ENCODE measurements at regions not wholly inside any gene's neighbourhood (a gene's known extent, or its start where the extent isn't known, plus 50 kb on each side); places are given as distances from the start of the nearest gene placed in this dataset.
"Not testable (repeated sequence)": the region's sequence is repeated elsewhere in the genome, so short reads cannot be mapped to it uniquely, and the experiment has no call there.

DNA sequence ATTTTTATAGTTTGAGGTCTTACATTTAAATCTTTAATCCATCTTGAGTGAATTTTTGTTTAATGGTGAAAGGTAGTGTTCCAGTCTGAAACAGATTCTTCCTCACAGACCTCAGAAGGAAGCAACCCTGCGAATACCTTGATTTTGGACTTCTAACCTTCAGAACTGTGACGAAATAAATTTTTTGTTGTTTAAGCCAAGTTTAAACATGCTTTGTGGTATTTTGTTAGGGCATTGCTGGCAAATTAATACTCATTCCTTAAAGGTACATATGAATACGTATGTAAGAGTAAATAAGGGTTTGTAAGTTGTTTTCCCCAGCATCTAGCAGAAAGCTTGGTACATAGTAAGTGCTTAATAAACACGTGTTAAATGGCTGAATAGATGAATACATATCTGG, 100.3 kb downstream of the SEC16B start:
- DNase-seq: no peak
- no peak overlapping the region for H2AFZ ChIP-seq (ENCODE audit: low read length)
- POLR2A ChIA-PET (ENCODE audit: unreplicated experiment): no interaction called here
- H3K4me3 ChIP-seq (ENCODE audit: low read length): no peak overlapping the region
- no peaks in the 10 kb centered on the region for H4K20me1 ChIP-seq (ENCODE audit: low read length)
- intact Hi-C loops (cut with micrococcal nuclease): no loop called here
- H3K27ac ChIP-seq (ENCODE audit: low read length): no peak overlapping the region
- H3F3A ChIP-seq (ENCODE audit: low read length, unreplicated experiment): no peaks in the 10 kb centered on the region
- peaks cover 14% of the 10 kb centered on the region; the same call in 1 of the 2 replicates for H3K27me3 ChIP-seq (ENCODE audit: low read length)
- no peaks in the 10 kb centered on the region for H3K9me2 ChIP-seq (replicated peaks; ENCODE audit: low read length)
- H3K9me3 ChIP-seq (ENCODE audit: low read length): no peaks in the 10 kb centered on the region
- no TSS peak for BruUV-seq (replicated peaks)
- H3K4me1 ChIP-seq (ENCODE audit: insufficient read depth, low read length): no peaks in the 10 kb centered on the region
- CTCF ChIA-PET: no interaction called here
- H3K36me3 ChIP-seq (ENCODE audit: low read depth, low read length): no peaks in the 10 kb centered on the region
- H3K9ac ChIP-seq (ENCODE audit: low read length): no peak overlapping the region
- H3K79me2 ChIP-seq (ENCODE audit: low read length): no peaks in the 10 kb centered on the region
- TF ChIP-seq EZH2 (IDR thresholded peaks at IDR 0.05; ENCODE audit: low read length, unreplicated experiment) (no peak), EZH2phosphoT487 (IDR thresholded peaks at IDR 0.05; ENCODE audit: borderline replicate concordance, low read length) (no peak)
- TF ChIP-seq, protein P1, sequence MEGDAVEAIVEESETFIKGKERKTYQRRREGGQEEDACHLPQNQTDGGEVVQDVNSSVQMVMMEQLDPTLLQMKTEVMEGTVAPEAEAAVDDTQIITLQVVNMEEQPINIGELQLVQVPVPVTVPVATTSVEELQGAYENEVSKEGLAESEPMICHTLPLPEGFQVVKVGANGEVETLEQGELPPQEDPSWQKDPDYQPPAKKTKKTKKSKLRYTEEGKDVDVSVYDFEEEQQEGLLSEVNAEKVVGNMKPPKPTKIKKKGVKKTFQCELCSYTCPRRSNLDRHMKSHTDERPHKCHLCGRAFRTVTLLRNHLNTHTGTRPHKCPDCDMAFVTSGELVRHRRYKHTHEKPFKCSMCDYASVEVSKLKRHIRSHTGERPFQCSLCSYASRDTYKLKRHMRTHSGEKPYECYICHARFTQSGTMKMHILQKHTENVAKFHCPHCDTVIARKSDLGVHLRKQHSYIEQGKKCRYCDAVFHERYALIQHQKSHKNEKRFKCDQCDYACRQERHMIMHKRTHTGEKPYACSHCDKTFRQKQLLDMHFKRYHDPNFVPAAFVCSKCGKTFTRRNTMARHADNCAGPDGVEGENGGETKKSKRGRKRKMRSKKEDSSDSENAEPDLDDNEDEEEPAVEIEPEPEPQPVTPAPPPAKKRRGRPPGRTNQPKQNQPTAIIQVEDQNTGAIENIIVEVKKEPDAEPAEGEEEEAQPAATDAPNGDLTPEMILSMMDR (conservative IDR thresholded peaks at IDR 0.05; ENCODE audit: low read depth, low read length): no peak
- no peak overlapping the region for H3K4me2 ChIP-seq (ENCODE audit: low read length)
- no peak for ATAC-seq

DNA sequence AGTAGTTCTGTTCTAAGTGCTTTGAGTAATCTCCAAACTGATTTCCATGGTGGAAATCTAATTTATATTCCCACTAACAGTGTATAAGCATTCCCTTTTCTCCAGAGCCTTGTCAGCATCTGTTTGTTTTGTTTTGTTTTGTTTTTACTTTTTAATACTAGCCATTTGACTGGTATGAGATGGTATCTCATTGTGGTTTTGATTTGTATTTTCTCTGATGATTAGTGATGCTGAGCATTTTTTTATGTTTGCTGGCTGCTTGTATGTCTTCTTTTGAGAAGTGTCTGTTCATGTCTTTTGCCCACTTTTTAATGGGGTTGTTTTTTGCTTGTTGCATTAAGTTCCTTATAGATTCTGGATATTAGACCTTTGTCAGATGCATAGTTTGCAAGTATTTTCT, 100.8 kb downstream of the SEC16B start:
- intact Hi-C loops (cut with micrococcal nuclease); POLR2A ChIA-PET (ENCODE audit: unreplicated experiment); H3K9ac ChIP-seq (ENCODE audit: low read length); H3F3A ChIP-seq (ENCODE audit: low read length, unreplicated experiment); H3K4me2 ChIP-seq (ENCODE audit: low read length); H3K36me3 ChIP-seq (ENCODE audit: low read depth, low read length); H2AFZ ChIP-seq (ENCODE audit: low read length); ATAC-seq; H4K20me1 ChIP-seq (ENCODE audit: low read length); H3K4me1 ChIP-seq (ENCODE audit: insufficient read depth, low read length); H3K27ac ChIP-seq (ENCODE audit: low read length); H3K4me3 ChIP-seq (ENCODE audit: low read length); H3K9me2 ChIP-seq (replicated peaks; ENCODE audit: low read length); BruUV-seq (replicated peaks); CTCF ChIA-PET; H3K9me3 ChIP-seq (ENCODE audit: low read length); DNase-seq; H3K79me2 ChIP-seq (ENCODE audit: low read length): not testable (repeated sequence)
- peaks cover 14% of the 10 kb centered on the region; the same call in 1 of the 2 replicates for H3K27me3 ChIP-seq (ENCODE audit: low read length)

DNA sequence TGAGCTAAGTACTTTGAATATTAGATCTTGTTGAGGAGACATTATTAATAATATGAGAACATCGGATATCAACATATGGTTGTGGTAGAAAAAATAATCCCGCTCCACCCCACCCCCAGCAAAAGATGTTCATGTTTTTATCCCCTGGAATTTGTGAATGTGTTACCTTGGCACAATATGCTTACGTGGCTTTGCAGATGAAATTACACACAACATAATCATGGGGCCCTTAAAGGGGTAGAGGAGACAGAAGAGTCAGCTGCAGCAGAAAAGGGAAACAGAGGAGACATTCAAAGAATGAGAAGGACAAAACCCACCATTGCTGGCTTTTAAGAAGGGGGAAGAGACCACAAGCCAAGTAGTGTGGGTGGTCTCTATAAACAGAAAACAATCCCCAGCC, 104.1 kb downstream of the SEC16B start:
- Histone ChIP-seq H4K20me1 (ENCODE audit: low read length) (no peaks in the 10 kb centered on the region), H3K79me2 (ENCODE audit: low read length) (no peaks in the 10 kb centered on the region), H3K9me2 (replicated peaks; ENCODE audit: low read length) (no peaks in the 10 kb centered on the region), H3K4me2 (ENCODE audit: low read length) (no peak overlapping the region), H3K9ac (ENCODE audit: low read length) (no peak overlapping the region), H3F3A (ENCODE audit: low read length, unreplicated experiment) (no peaks in the 10 kb centered on the region), H3K4me1 (ENCODE audit: insufficient read depth, low read length) (no peaks in the 10 kb centered on the region), H3K27ac (ENCODE audit: low read length) (no peak overlapping the region), H3K27me3 (ENCODE audit: low read length) (peaks cover 4% of the 10 kb centered on the region; the same call in 1 of the 2 replicates), H3K4me3 (ENCODE audit: low read length) (no peak overlapping the region), H3K36me3 (ENCODE audit: low read depth, low read length) (no peaks in the 10 kb centered on the region), H2AFZ (ENCODE audit: low read length) (no peak overlapping the region), H3K9me3 (ENCODE audit: low read length) (no peaks in the 10 kb centered on the region)
- TF ChIP-seq, protein P1 (conservative IDR thresholded peaks at IDR 0.05; ENCODE audit: low read depth, low read length): no peak
- TF ChIP-seq EZH2phosphoT487 (IDR thresholded peaks at IDR 0.05; ENCODE audit: borderline replicate concordance, low read length) (no peak), EZH2 (IDR thresholded peaks at IDR 0.05; ENCODE audit: low read length, unreplicated experiment) (no peak)
- no peak for DNase-seq
- no peak for ATAC-seq
- no TSS peak for BruUV-seq (replicated peaks)
- POLR2A ChIA-PET (ENCODE audit: unreplicated experiment): no interaction called here
- CTCF ChIA-PET: no interaction called here
- intact Hi-C loops (cut with micrococcal nuclease): no loop called here

All from PC-3 (cell line).